Nephron progenitor cell (in vitro differentiated cells): ENCODE measurements at regions not wholly inside any gene's neighbourhood (a gene's known extent, or its start where the extent isn't known, plus 50 kb on each side); places are given as distances from the start of the nearest gene placed in this dataset.

Experiments used
- DNase-seq: peaks from one replicate; pipeline ENCODE4 v3.0.0; 2021
- H3K27ac Mint-ChIP-seq: 2 replicates; pipeline ENCODE4 v1.8.0; 2021; ENCODE audit warnings: mild to moderate bottlenecking, moderate library complexity, mixed read lengths
- H3K27me3 Mint-ChIP-seq: 2 replicates; pipeline ENCODE4 v1.8.0; 2021; ENCODE audit warnings: mild to moderate bottlenecking, low read depth, mixed read lengths; ENCODE audit not compliant: poor library complexity
- H3K36me3 Mint-ChIP-seq: 2 replicates; pipeline ENCODE4 v1.8.0; 2021; ENCODE audit warnings: low read depth, mixed read lengths
- H3K4me1 Mint-ChIP-seq: 2 replicates; pipeline ENCODE4 v1.8.0; 2021; ENCODE audit warnings: mixed read lengths
- H3K4me3 Mint-ChIP-seq: 2 replicates; pipeline ENCODE4 v1.8.0; 2021; ENCODE audit warnings: mild to moderate bottlenecking, moderate library complexity, mixed read lengths
- H3K9me3 Mint-ChIP-seq: 2 replicates; pipeline ENCODE4 v1.8.0; 2021; ENCODE audit warnings: mild to moderate bottlenecking, moderate library complexity, mixed read lengths
- TF ChIP-seq, protein P1 (sequence below): fragments of 200-600 bp; sonication (generic); IDR thresholded peaks from 2 replicates; pipeline ENCODE4 v1.5.0; 2021; ENCODE audit warnings: antibody characterized with exemption

DNA sequence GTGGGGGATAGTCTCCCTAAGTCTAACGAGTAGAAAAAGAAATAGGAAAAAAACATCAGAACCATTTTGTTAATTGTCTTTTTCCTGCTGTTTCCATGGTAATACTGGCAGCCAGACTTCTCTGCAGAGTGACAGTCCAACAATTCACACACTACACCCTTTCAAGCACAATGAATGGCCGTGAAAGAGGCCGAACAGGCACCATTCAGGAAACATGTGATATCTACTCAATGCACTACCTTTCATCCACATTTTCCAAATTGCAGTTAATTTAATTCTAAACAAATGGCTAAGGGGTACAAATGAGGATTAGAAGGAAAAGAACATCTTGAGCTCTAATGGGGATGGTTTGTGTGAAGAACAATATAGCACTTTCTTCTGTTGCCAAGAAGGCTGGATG, 358.5 kb upstream of the ANKRD30A start:
- no peaks in the 10 kb centered on the region for H3K4me1 Mint-ChIP-seq
- H3K9me3 Mint-ChIP-seq = no peaks in the 10 kb centered on the region
- H3K4me3 Mint-ChIP-seq = no peak overlapping the region
- no peaks in the 10 kb centered on the region for H3K27me3 Mint-ChIP-seq
- no peak for DNase-seq
- TF ChIP-seq, protein P1, sequence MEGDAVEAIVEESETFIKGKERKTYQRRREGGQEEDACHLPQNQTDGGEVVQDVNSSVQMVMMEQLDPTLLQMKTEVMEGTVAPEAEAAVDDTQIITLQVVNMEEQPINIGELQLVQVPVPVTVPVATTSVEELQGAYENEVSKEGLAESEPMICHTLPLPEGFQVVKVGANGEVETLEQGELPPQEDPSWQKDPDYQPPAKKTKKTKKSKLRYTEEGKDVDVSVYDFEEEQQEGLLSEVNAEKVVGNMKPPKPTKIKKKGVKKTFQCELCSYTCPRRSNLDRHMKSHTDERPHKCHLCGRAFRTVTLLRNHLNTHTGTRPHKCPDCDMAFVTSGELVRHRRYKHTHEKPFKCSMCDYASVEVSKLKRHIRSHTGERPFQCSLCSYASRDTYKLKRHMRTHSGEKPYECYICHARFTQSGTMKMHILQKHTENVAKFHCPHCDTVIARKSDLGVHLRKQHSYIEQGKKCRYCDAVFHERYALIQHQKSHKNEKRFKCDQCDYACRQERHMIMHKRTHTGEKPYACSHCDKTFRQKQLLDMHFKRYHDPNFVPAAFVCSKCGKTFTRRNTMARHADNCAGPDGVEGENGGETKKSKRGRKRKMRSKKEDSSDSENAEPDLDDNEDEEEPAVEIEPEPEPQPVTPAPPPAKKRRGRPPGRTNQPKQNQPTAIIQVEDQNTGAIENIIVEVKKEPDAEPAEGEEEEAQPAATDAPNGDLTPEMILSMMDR = no peak
- H3K27ac Mint-ChIP-seq = no peak overlapping the region
- no peaks in the 10 kb centered on the region for H3K36me3 Mint-ChIP-seq

DNA sequence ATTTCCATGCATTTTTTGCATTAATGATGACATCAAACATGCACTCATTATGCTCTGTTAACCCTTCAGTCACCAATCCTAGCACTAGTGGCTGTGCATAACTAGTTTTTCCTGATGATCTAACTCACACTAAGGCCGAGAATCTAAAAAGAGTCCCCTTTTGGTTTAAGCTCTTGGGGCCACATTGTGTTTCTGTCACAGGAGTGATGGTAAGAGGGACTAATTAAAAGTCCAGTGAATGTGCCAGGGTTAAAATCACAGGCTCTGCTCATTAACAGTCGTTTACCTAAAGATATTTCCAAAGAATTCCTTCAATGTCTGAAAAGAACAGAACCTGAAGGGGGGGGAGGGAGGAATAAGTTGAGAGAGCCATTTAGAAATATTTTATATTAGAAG, 359.0 kb upstream of the ANKRD30A start:
- H3K4me1 Mint-ChIP-seq = no peaks in the 10 kb centered on the region
- H3K36me3 Mint-ChIP-seq = no peaks in the 10 kb centered on the region
- H3K27ac Mint-ChIP-seq = no peak overlapping the region

DNA sequence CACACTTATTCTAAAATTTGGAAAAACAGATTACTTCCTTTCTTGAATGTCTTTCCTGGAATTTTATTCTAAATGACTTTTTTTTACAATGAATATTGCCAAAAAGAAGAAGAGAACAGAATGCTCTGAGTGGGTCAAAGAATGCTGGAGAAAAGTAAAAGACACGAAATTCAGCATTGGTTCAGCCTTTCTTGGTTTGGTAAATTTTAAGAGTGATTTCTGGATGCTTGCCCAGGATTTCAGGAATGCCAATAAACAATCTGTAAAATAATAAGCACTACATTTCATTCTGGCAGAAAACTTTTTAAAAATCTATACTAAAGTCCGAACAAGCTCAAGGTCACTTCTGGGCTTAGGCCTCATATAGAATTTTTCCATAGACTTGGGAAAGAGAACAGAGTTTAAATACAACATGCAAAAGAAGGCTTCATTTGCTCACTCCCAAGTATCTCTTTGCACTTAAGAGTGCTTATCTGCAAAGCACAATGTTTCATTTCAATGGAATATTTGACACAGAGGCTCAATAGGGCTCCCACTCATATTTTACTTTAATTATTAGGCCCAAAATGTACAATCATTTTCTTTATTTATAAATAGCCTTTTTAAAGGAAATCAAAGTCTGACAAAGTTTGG, 359.5 kb upstream of the ANKRD30A start:
- Mint-ChIP-seq H3K9me3 (no peaks in the 10 kb centered on the region), H3K36me3 (no peaks in the 10 kb centered on the region), H3K4me3 (no peak overlapping the region), H3K4me1 (no peaks in the 10 kb centered on the region), H3K27me3 (no peaks in the 10 kb centered on the region), H3K27ac (no peak overlapping the region)
- TF ChIP-seq, protein P1 = no peak
- no peak for DNase-seq

More for the DNA sequence above, 359.0 kb upstream of the ANKRD30A start:
- TF ChIP-seq, protein P1 = no peak
- Mint-ChIP-seq H3K4me3 (no peak overlapping the region), H3K9me3 (no peaks in the 10 kb centered on the region), H3K27me3 (no peaks in the 10 kb centered on the region)
- no peak for DNase-seq

DNA sequence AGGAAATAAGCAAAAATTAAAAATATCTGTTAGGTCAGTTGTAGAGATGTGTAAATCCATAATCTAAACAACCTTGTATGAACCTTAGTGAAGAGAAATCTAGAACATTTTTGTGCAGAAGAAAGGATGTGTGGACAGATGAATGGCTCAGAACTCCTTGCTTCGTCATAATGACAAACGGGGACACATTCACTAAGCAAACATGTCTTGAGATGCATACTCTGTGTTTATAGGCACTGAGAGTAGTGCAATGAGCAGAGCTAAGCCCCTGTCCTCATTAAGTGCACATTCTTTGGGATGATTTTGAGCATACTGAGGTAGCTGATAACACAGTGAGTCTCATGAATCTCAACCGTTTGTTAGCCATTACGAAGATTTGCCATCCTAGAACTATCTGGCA, 360.6 kb upstream of the ANKRD30A start:
- Mint-ChIP-seq H3K4me1 (no peaks in the 10 kb centered on the region), H3K27me3 (no peaks in the 10 kb centered on the region), H3K9me3 (no peaks in the 10 kb centered on the region), H3K4me3 (no peak overlapping the region), H3K36me3 (no peaks in the 10 kb centered on the region), H3K27ac (no peak overlapping the region)
- TF ChIP-seq, protein P1 = no peak
- DNase-seq = no peak

DNA sequence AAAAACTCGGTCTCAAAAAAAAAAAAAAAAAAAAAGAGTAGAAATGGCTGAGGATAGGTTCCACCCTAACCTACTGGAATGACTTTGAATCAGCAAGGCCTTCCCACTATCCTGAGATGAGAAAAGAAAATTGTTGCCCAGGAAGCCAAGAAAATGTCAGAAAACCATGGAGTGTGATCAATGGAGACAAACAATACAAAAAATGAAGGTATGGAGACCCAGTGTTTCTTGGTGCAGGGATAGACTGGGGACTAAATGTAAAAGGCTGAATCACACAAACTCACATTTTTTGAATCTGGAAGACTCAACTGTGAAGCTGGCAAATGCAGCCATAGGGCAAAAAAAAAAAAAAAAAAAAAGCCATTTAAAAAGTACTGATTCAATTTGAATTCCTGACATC, 364.3 kb upstream of the ANKRD30A start:
- TF ChIP-seq, protein P1 = no peak
- Mint-ChIP-seq H3K9me3 (no peaks in the 10 kb centered on the region), H3K4me3 (no peak overlapping the region), H3K27me3 (no peaks in the 10 kb centered on the region), H3K4me1 (no peaks in the 10 kb centered on the region), H3K36me3 (no peaks in the 10 kb centered on the region), H3K27ac (no peak overlapping the region)
- no peak for DNase-seq

DNA sequence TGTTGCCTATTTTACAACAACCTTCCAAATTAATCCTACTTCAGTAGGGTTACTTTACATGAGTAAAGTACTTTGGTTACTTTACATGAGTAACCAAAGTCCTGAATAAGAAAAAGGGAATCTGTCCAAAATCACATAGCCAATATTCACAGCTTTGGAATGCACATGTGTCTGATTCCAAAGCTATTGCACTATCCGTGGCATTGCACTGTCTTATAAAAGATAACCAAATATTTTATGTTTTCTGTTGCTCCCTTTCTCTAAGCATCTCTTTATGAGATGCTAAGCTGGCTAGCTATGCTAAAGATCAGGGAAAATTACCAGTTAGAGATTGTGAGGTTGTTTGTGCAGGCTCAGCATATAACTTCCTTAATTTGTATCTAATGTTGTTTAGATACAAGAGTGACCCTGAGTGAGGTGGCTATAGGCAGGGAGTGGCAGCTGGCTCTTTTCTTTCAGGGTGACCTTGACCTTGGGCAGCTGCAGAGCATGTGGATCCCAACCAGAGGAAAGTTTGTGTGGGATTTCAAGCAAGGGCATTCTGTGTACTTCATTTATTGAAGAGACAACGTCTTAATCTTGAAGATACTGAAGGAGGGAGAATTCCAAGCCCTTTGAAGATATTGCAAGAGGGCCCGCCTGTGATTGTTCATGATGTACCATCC, 366.1 kb upstream of the ANKRD30A start:
- Mint-ChIP-seq H3K9me3 (no peaks in the 10 kb centered on the region), H3K27ac (no peak overlapping the region), H3K36me3 (no peaks in the 10 kb centered on the region), H3K27me3 (no peaks in the 10 kb centered on the region), H3K4me1 (no peaks in the 10 kb centered on the region), H3K4me3 (no peak overlapping the region)
- TF ChIP-seq, protein P1 = no peak
- no peak for DNase-seq
